ENCODE measurements at regions not wholly inside any gene's neighbourhood (a gene's known extent, or its start where the extent isn't known, plus 50 kb on each side); places are given as distances from the start of the nearest gene placed in this dataset.
A peak's percentile ranks its signal among the peaks of the same experiment; 100 is the strongest.

GRCh38 chr4:137668885-137669545 lies 136.7 kb upstream of the PCDH18 start:
- H3K4me1 ChIP-seq: peaks cover 11% of the 10 kb centered on the region
- H3K27me3 ChIP-seq: no peaks in the 10 kb centered on the region
- DNase-seq: no peak
- H3K36me3 ChIP-seq: no peaks in the 10 kb centered on the region
- no peak overlapping the region for H3K27ac ChIP-seq
- H3K9me3 ChIP-seq (replicated peaks): no peaks in the 10 kb centered on the region; the same call in 1 of the 2 replicates
- H3K4me3 ChIP-seq: no peak overlapping the region

- no peak for DNase-seq
- Histone ChIP-seq H3K4me1 (peaks cover 24% of the 10 kb centered on the region), H3K9me3 (replicated peaks) (peaks cover 2% of the 10 kb centered on the region; the same call in 1 of the 2 replicates), H3K27ac (peak overlapping the region; percentile 88), H3K4me3 (no peak overlapping the region), H3K27me3 (no peaks in the 10 kb centered on the region), H3K36me3 (no peaks in the 10 kb centered on the region)
Observed at GRCh38 chr4:137664416-137664815, 132.1 kb upstream of the PCDH18 start.

GRCh38 chr4:137664046-137664387 lies 131.7 kb upstream of the PCDH18 start:
- Histone ChIP-seq H3K9me3 (replicated peaks) (peaks cover 2% of the 10 kb centered on the region; the same call in 1 of the 2 replicates), H3K4me3 (no peak overlapping the region), H3K27me3 (no peaks in the 10 kb centered on the region), H3K27ac (peak overlapping the region; percentile 88), H3K4me1 (peaks cover 24% of the 10 kb centered on the region), H3K36me3 (no peaks in the 10 kb centered on the region)
- DNase-seq: peak; percentile 33 to 76

DNA sequence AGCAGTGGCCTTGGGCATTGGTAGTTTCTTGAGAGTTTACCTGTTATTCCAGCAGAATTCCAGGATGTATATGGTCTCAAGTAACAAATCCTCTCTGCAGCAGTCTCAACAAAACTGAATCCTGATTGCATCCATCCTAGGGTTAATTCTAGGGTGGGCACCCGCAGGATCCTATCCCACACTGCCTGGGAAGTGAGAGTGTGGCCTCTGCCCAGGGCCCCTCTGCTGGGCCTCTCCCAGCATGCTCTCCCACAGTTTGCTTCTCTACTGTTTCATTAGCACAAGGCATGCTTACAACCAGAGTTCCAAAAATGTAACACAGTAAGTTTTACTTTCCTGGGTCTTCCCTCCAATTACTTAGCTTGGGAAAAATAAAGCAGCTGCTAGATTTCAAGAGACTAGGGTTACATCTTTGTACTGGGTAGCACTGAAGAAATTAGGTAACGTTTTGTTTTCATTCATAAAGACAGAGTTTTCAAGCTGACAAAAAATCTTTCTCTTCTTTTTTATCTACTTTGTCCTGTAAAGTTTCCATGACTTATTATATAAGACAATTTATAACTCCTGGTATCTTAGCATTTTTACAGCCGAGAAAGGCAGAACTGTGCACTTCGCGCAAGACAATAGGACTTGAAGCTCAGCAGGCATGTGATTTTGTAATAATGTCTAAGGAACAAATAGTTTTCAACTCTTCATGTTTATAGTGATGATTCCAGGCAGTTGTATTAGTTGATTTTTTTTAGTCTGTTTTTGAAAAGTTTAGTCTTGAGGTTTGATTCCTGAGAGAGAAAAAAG lies 131.2 kb upstream of the PCDH18 start:
- Histone ChIP-seq H3K27ac (peak overlapping the region; percentile 88), H3K4me1 (peaks cover 24% of the 10 kb centered on the region), H3K9me3 (replicated peaks) (peaks cover 2% of the 10 kb centered on the region; the same call in 1 of the 2 replicates), H3K4me3 (no peak overlapping the region), H3K27me3 (no peaks in the 10 kb centered on the region), H3K36me3 (no peaks in the 10 kb centered on the region)
- peak in 1 of 2 experiments; percentile 34 for DNase-seq

- Histone ChIP-seq H3K27ac (no peak overlapping the region), H3K4me3 (no peak overlapping the region), H3K27me3 (no peaks in the 10 kb centered on the region), H3K4me1 (peaks cover 24% of the 10 kb centered on the region), H3K9me3 (replicated peaks) (peaks cover 2% of the 10 kb centered on the region; the same call in 1 of the 2 replicates), H3K36me3 (no peaks in the 10 kb centered on the region)
- no peak for DNase-seq
Observed at GRCh38 chr4:137661693-137662092, 129.4 kb upstream of the PCDH18 start.

GRCh38 chr4:137660211-137660610 lies 127.9 kb upstream of the PCDH18 start:
- Histone ChIP-seq H3K9me3 (replicated peaks) (peaks cover 2% of the 10 kb centered on the region; the same call in 1 of the 2 replicates), H3K4me1 (peaks cover 24% of the 10 kb centered on the region), H3K27ac (no peak overlapping the region), H3K4me3 (no peak overlapping the region), H3K36me3 (no peaks in the 10 kb centered on the region), H3K27me3 (no peaks in the 10 kb centered on the region)
- no peak for DNase-seq

DNA sequence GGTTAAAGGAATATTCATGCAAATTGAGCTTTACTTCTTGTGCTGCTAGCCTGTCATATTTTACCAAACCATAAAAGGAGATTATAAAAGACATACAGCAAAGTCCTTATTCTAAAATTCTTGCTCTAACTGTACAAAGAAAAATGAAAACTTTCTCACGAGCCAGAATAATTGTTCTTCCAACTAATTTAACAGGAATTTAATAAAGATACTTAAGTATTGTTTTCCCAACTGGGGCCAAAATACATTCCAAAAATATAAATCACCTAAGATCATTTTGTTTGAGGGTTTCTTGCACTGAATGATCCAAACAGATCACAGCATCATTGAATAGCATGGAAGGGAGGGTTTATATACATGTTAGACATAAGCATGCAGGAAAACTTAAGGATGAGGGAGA lies 127.1 kb upstream of the PCDH18 start:
- no peak overlapping the region for H3K4me3 ChIP-seq
- no peaks in the 10 kb centered on the region for H3K27me3 ChIP-seq
- DNase-seq: no peak
- H3K9me3 ChIP-seq (replicated peaks): 0 out of 2 replicates have a peak, but pooled peaks cover 2% of the 10 kb centered on the region
- no peaks in the 10 kb centered on the region for H3K36me3 ChIP-seq
- H3K27ac ChIP-seq: no peak overlapping the region
- peaks cover 17% of the 10 kb centered on the region for H3K4me1 ChIP-seq

DNA sequence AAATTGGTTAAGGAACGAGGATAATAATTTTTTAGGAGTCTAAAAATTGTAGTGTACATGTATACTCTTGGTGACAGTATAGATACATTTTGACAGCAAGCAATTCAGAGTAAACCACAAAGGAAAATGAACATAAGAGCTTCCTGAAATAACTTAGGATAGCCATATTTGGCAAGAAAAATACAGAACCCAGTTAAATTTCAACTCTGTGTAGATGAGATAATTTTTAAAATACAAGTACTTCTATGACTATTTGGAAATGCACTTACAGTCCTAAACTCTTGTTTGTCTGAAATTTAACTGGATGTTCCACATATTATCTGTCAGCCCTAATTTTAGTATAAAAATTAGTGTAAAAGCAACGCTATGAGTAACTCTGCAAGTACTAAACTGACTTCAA lies 124.4 kb upstream of the PCDH18 start:
- Histone ChIP-seq H3K27me3 (no peaks in the 10 kb centered on the region), H3K4me1 (no peaks in the 10 kb centered on the region), H3K4me3 (no peak overlapping the region), H3K36me3 (no peaks in the 10 kb centered on the region), H3K27ac (no peak overlapping the region), H3K9me3 (replicated peaks) (0 out of 2 replicates have a peak, but pooled peaks cover 2% of the 10 kb centered on the region)
- DNase-seq: no peak

GRCh38 chr4:137655302-137655701 lies 123.0 kb upstream of the PCDH18 start:
- Histone ChIP-seq H3K36me3 (no peaks in the 10 kb centered on the region), H3K9me3 (replicated peaks) (no peaks in the 10 kb centered on the region), H3K27me3 (no peaks in the 10 kb centered on the region), H3K4me3 (no peak overlapping the region), H3K27ac (no peak overlapping the region), H3K4me1 (no peaks in the 10 kb centered on the region)
- DNase-seq: peak in 1 of 2 experiments; percentile 4

DNA sequence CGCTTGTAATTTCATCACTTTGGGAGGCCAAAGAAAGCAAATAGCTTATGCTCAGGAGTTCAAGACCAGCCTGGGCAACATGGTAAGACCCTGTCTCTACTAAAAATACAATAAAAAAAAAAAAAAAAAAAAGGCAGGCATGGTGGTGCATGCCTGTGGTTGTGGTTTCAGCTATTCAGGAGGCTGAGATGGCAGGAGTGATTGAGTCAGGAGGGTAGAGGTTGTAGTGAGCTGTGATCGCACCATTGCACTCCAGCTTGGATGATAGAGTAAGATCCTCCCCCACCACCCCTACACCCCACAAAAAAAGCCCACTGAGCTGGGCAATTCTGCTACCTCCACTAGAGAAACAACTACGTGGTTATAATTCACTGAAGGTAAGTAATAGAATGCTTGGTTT lies 118.8 kb upstream of the PCDH18 start:
- Histone ChIP-seq H3K9me3 (replicated peaks) (no peaks in the 10 kb centered on the region), H3K27me3 (no peaks in the 10 kb centered on the region), H3K36me3 (no peaks in the 10 kb centered on the region), H3K4me3 (no peak overlapping the region), H3K4me1 (no peaks in the 10 kb centered on the region), H3K27ac (no peak overlapping the region)
- DNase-seq: peak; percentile 16 to 17

- DNase-seq: no peak
Observed at GRCh38 chr4:137649711-137650450, 117.6 kb upstream of the PCDH18 start.

GRCh38 chr4:137648531-137648930 lies 116.2 kb upstream of the PCDH18 start:
- H3K27me3 ChIP-seq: no peaks in the 10 kb centered on the region
- DNase-seq: no peak
- H3K27ac ChIP-seq: no peak overlapping the region
- H3K4me1 ChIP-seq: no peaks in the 10 kb centered on the region
- no peak overlapping the region for H3K4me3 ChIP-seq
- H3K9me3 ChIP-seq (replicated peaks): no peaks in the 10 kb centered on the region
- no peaks in the 10 kb centered on the region for H3K36me3 ChIP-seq

More at GRCh38 chr4:137649711-137650450, 117.6 kb upstream of the PCDH18 start:
- H3K27me3 ChIP-seq: no peaks in the 10 kb centered on the region
- H3K27ac ChIP-seq: no peak overlapping the region
- no peaks in the 10 kb centered on the region for H3K9me3 ChIP-seq (replicated peaks)
- no peaks in the 10 kb centered on the region for H3K4me1 ChIP-seq
- no peaks in the 10 kb centered on the region for H3K36me3 ChIP-seq
- H3K4me3 ChIP-seq: no peak overlapping the region

GRCh38 chr4:137647375-137647774 lies 115.1 kb upstream of the PCDH18 start:
- Histone ChIP-seq H3K4me1 (no peaks in the 10 kb centered on the region), H3K9me3 (replicated peaks) (no peaks in the 10 kb centered on the region), H3K36me3 (no peaks in the 10 kb centered on the region), H3K27me3 (no peaks in the 10 kb centered on the region), H3K4me3 (no peak overlapping the region), H3K27ac (no peak overlapping the region)
- DNase-seq: no peak

DNA sequence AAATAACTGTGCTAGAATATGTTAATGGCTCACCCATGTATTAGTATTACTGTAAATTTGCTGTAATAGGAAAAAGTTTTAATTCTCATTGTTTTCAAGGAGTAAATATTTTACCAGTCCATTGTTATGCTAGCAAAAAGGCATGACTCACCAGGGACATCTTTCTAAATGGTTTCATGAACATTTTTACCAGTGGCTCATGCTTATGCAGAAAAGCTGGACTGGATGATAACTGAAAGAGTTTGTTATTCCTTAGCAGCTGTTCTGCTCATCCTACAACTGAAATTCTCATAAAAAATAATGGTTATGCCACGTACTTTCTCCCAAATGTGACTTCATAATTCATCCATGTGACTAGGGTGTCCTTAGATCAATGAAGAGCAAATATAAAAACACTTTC lies 111.9 kb upstream of the PCDH18 start:
- no peak overlapping the region for H3K27ac ChIP-seq
- no peak for DNase-seq

GRCh38 chr4:137641544-137641943 lies 109.2 kb upstream of the PCDH18 start:
- H3K4me3 ChIP-seq: no peak overlapping the region
- DNase-seq: no peak
- H3K27me3 ChIP-seq: no peaks in the 10 kb centered on the region
- H3K27ac ChIP-seq: no peak overlapping the region
- no peaks in the 10 kb centered on the region for H3K4me1 ChIP-seq
- H3K9me3 ChIP-seq (replicated peaks): no peaks in the 10 kb centered on the region
- H3K36me3 ChIP-seq: no peaks in the 10 kb centered on the region

More for the DNA sequence above, 111.9 kb upstream of the PCDH18 start:
- Histone ChIP-seq H3K4me1 (no peaks in the 10 kb centered on the region), H3K9me3 (replicated peaks) (no peaks in the 10 kb centered on the region), H3K27me3 (no peaks in the 10 kb centered on the region), H3K4me3 (no peak overlapping the region), H3K36me3 (no peaks in the 10 kb centered on the region)
